Natural killer cell (primary cell): ENCODE measurements at regions not wholly inside any gene's neighbourhood (a gene's known extent, or its start where the extent isn't known, plus 50 kb on each side); places are given as distances from the start of the nearest gene placed in this dataset.

Source experiments
- ATAC-seq, 3 donors: fragments of 150-1000 bp in 2 of 3; fragments of 200-7000 bp in 1 of 3; cut with Tn5 transposase; 1 replicate in 1 of 3; 2 replicates in 2 of 3; pipeline ENCODE4 v1.10.0; 2021; ENCODE audit warnings: mild to moderate bottlenecking in 2 of 3, moderate library complexity in 2 of 3
- DNase-seq, 2 donors: peaks; one replicate each; pipeline versions ENCODE4 v3.0.0 to v3.0.0-alpha.2; 2013 to 2021; ENCODE audit warnings: mixed read lengths in 1 of 2
- H3K27ac ChIP-seq: one replicate; pipeline ENCODE4 v1.5.1; 2013; ENCODE audit warnings: mild to moderate bottlenecking, low read length
- H3K27me3 ChIP-seq: one replicate; pipeline ENCODE4 v1.6.1; 2013; ENCODE audit warnings: low read length; ENCODE audit not compliant: control insufficient read depth, insufficient read depth
- H3K36me3 ChIP-seq: one replicate; pipeline ENCODE4 v1.6.1; 2013; ENCODE audit warnings: low read length; ENCODE audit not compliant: control insufficient read depth, insufficient read depth
- H3K4me1 ChIP-seq: one replicate; pipeline ENCODE4 v1.6.1; 2013; ENCODE audit warnings: low read length; ENCODE audit not compliant: control insufficient read depth, insufficient read depth
- H3K4me3 ChIP-seq: one replicate; pipeline ENCODE4 v1.5.1; 2013; ENCODE audit warnings: low read length
- H3K9me3 ChIP-seq: one replicate; pipeline ENCODE4 v1.6.1; 2013; ENCODE audit warnings: low read length; ENCODE audit not compliant: control insufficient read depth, insufficient read depth
- H3K27ac Mint-ChIP-seq, 2 donors: one replicate each; pipeline ENCODE4 v1.8.0; 2022; ENCODE audit warnings: mild to moderate bottlenecking in 2 of 2, mixed read lengths in 2 of 2, moderate library complexity in 1 of 2
- H3K27me3 Mint-ChIP-seq, 2 donors: one replicate each; pipeline ENCODE4 v1.8.0; 2022; ENCODE audit warnings: low read depth in 2 of 2, mixed read lengths in 2 of 2
- H3K36me3 Mint-ChIP-seq: one replicate; pipeline ENCODE4 v1.8.0; 2022; ENCODE audit warnings: mixed read lengths
- H3K4me1 Mint-ChIP-seq, 2 donors: one replicate each; pipeline ENCODE4 v1.8.0; 2022; ENCODE audit warnings: mixed read lengths in 2 of 2
- H3K4me3 Mint-ChIP-seq: one replicate; pipeline ENCODE4 v1.8.0; 2022; ENCODE audit warnings: mild to moderate bottlenecking, moderate library complexity, mixed read lengths
- H3K9me3 Mint-ChIP-seq, 2 donors: one replicate each; pipeline ENCODE4 v1.8.0; 2022; ENCODE audit warnings: mixed read lengths in 2 of 2
- CTCF ChIP-seq: fragments of 200-600 bp; IDR thresholded peaks from one replicate; pipeline ENCODE4 v1.8.0; 2022; ENCODE audit warnings: antibody characterized with exemption
- WGBS: methylation state at CpG from one replicate; pipeline ENCODE4 v1.1.7; 2013; ENCODE audit warnings: missing lambda C conversion rate; ENCODE audit not compliant: insufficient coverage; 5-methylcytosine and 5-hydroxymethylcytosine counted together
- intact Hi-C: fragments of 100-400 bp; cut with micrococcal nuclease; formaldehyde crosslinking; loops from one replicate; pipeline ENCODE4 v1.14.2; 2022

- DNase-seq = no peak
- Histone ChIP-seq H3K4me1 (peaks cover 6% of the 10 kb centered on the region), H3K9me3 (no peaks in the 10 kb centered on the region), H3K4me3 (no peak overlapping the region), H3K27me3 (no peaks in the 10 kb centered on the region), H3K36me3 (no peaks in the 10 kb centered on the region), H3K27ac (no peak overlapping the region)
- Mint-ChIP-seq H3K27ac (no peak overlapping the region), H3K27me3 (no peaks in the 10 kb centered on the region), H3K4me3 (no peak overlapping the region), H3K9me3 (no peaks in the 10 kb centered on the region), H3K4me1 (no peaks in the 10 kb centered on the region), H3K36me3 (no peaks in the 10 kb centered on the region)
- ATAC-seq = no peak
- 86% methylated on average over 3 of the region's 3 CpGs for WGBS
- TF ChIP-seq CTCF = no peak
- intact Hi-C loops = no loop called here
Observed at GRCh38 chr6:44615621-44616020, 228.1 kb downstream of the CDC5L start.

GRCh38 chr6:44617416-44617815 is 229.9 kb downstream of the CDC5L start:
- ATAC-seq (no peak), DNase-seq (no peak)
- no peak overlapping the region for H3K27ac Mint-ChIP-seq
- H3K9me3 Mint-ChIP-seq = no peaks in the 10 kb centered on the region
- WGBS = 82% methylated on average over 7 of the region's 7 CpGs
- H3K4me3 ChIP-seq = no peak overlapping the region
- intact Hi-C loops = no loop called here
- peaks cover 6% of the 10 kb centered on the region for H3K4me1 ChIP-seq
- H3K4me3 Mint-ChIP-seq = no peak overlapping the region
- no peaks in the 10 kb centered on the region for H3K9me3 ChIP-seq
- no peaks in the 10 kb centered on the region for H3K4me1 Mint-ChIP-seq
- no peaks in the 10 kb centered on the region for H3K36me3 Mint-ChIP-seq
- no peaks in the 10 kb centered on the region for H3K36me3 ChIP-seq
- H3K27ac ChIP-seq = no peak overlapping the region
- no peak for TF ChIP-seq CTCF
- H3K27me3 ChIP-seq = no peaks in the 10 kb centered on the region
- H3K27me3 Mint-ChIP-seq = no peaks in the 10 kb centered on the region

GRCh38 chr6:44618371-44618770 is 230.9 kb downstream of the CDC5L start:
- TF ChIP-seq CTCF = no peak
- Mint-ChIP-seq H3K36me3 (no peaks in the 10 kb centered on the region), H3K27ac (no peak overlapping the region), H3K27me3 (no peaks in the 10 kb centered on the region), H3K9me3 (no peaks in the 10 kb centered on the region), H3K4me1 (no peaks in the 10 kb centered on the region), H3K4me3 (no peak overlapping the region)
- H3K4me3 ChIP-seq = no peak overlapping the region
- 54% methylated on average over 4 of the region's 4 CpGs for WGBS
- peaks cover 6% of the 10 kb centered on the region for H3K4me1 ChIP-seq
- no peaks in the 10 kb centered on the region for H3K27me3 ChIP-seq
- DNase-seq (no peak), ATAC-seq (no peak)
- H3K36me3 ChIP-seq = no peaks in the 10 kb centered on the region
- no peaks in the 10 kb centered on the region for H3K9me3 ChIP-seq
- intact Hi-C loops = no loop called here
- no peak overlapping the region for H3K27ac ChIP-seq

- no peak overlapping the region for H3K27ac Mint-ChIP-seq
- H3K4me3 ChIP-seq = no peak overlapping the region
- H3K4me3 Mint-ChIP-seq = no peak overlapping the region
- H3K27me3 ChIP-seq = no peaks in the 10 kb centered on the region
- H3K27me3 Mint-ChIP-seq = no peaks in the 10 kb centered on the region
- no peaks in the 10 kb centered on the region for H3K4me1 Mint-ChIP-seq
- WGBS = 82% methylated on average over 4 of the region's 4 CpGs
- H3K9me3 ChIP-seq = no peaks in the 10 kb centered on the region
- H3K27ac ChIP-seq = no peak overlapping the region
- H3K36me3 ChIP-seq = no peaks in the 10 kb centered on the region
- peaks cover 6% of the 10 kb centered on the region for H3K4me1 ChIP-seq
- H3K36me3 Mint-ChIP-seq = no peaks in the 10 kb centered on the region
- intact Hi-C loops = no loop called here
- H3K9me3 Mint-ChIP-seq = no peaks in the 10 kb centered on the region
- DNase-seq (no peak), ATAC-seq (no peak)
- TF ChIP-seq CTCF = no peak
Observed at GRCh38 chr6:44620922-44621321, 233.4 kb downstream of the CDC5L start.
